BLaER1 treated with 17β-estradiol and CSF1 and Interleukin-3, amounts not matched to agents 10 nM and 100 nM (cell line): ENCODE measurements at regions not wholly inside any gene's neighbourhood (a gene's known extent, or its start where the extent isn't known, plus 50 kb on each side); places are given as distances from the start of the nearest gene placed in this dataset.
A peak's percentile ranks its signal among the peaks of the same experiment; 100 is the strongest.
"Not testable (repeated sequence)": the region's sequence is repeated elsewhere in the genome, so short reads cannot be mapped to it uniquely, and the experiment has no call there.

Experiments used
- H3K27ac ChIP-seq, 11 experiments: shearing (Covaris generic); formaldehyde crosslinking; 2 replicates each; pipeline ENCODE4 v1.8.1; 2022
- H3K27me3 ChIP-seq, 11 experiments: shearing (Covaris generic); formaldehyde crosslinking; 2 replicates each; pipeline ENCODE4 v1.8.1; 2022
- H3K36me3 ChIP-seq, 11 experiments: shearing (Covaris generic); formaldehyde crosslinking; 2 replicates each; pipeline ENCODE4 v1.8.1; 2022
- H3K4me1 ChIP-seq, 10 experiments: shearing (Covaris generic); formaldehyde crosslinking; 2 replicates each; pipeline ENCODE4 v1.8.1; 2022
- H3K4me2 ChIP-seq, 11 experiments: shearing (Covaris generic); formaldehyde crosslinking; 2 replicates each; pipeline ENCODE4 v1.8.1; 2022
- H3K4me3 ChIP-seq, 10 experiments: shearing (Covaris generic); formaldehyde crosslinking; 2 replicates each; pipeline ENCODE4 v1.8.1; 2022
- H3K9ac ChIP-seq, 11 experiments: shearing (Covaris generic); formaldehyde crosslinking; 2 replicates each; pipeline ENCODE4 v1.8.1; 2022
- H3K9me3 ChIP-seq, 11 experiments: shearing (Covaris generic); formaldehyde crosslinking; replicated peaks in 1 of 11; 2 replicates each; pipeline ENCODE4 v1.8.1; 2022
- H4K20me1 ChIP-seq, 11 experiments: shearing (Covaris generic); formaldehyde crosslinking; 2 replicates each; pipeline ENCODE4 v1.8.1; 2022

DNA sequence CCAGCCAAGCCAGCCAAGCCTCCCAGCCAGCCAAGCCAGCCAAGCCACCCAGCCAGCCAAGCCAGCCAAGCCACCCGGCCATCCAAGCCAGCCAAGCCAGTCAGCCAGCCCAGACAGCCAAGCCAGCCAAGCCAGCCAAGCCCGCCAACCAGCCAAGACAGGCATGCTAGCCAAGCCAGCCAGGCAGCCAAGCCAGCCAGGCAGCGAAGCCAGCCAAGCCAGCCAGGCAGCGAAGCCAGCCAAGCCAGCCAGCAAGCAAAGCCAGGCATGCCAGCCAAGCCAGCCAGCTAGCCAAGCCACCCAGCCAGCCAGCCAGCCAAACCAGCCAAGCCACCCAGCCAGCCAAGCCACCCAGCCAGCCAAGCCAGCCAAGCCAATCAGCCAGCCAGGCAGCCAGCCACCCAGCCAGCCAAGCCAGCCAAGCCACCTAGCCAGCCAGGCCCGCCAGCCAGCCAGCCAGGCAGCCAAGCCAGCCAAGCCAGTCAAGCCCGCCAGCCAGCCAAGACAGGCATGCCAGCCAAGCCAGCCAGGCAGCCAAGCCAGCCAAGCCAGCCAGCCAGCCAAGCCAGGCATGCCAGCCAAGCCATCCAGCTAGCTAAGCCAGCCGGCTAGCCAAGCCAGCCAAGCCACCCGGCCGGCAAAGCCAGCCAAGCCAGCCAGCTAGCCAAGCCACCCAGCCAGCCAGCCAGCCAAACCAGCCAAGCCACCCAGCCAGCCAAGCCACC is 318.5 kb upstream of the PLGLB2 start:
- H3K4me2 ChIP-seq, H4K20me1 ChIP-seq, H3K9ac ChIP-seq, H3K4me3 ChIP-seq, H3K4me1 ChIP-seq, H3K9me3 ChIP-seq, H3K27ac ChIP-seq, H3K27me3 ChIP-seq, H3K36me3 ChIP-seq: not testable (repeated sequence)

DNA sequence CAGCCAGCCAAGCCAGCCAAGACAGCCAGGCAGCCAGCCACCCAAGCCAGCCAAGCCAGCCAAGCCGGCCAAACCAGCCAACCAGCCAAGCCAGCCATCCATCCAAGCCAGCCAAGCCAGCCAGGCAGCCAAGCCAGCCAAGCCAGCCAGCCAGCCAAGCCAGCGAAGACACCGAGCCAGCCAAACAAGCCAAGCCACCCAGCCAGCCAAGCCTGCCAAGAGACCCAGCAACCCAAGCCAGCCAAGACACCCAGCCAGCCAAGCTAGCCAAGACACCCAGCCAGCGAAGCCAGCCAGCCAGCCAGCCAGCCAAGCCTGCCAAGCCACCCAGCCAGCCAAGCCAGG is 318.0 kb upstream of the PLGLB2 start:
- H3K9me3 ChIP-seq, H3K9ac ChIP-seq, H3K4me3 ChIP-seq, H4K20me1 ChIP-seq, H3K4me1 ChIP-seq, H3K4me2 ChIP-seq, H3K36me3 ChIP-seq, H3K27me3 ChIP-seq, H3K27ac ChIP-seq: not testable (repeated sequence)

DNA sequence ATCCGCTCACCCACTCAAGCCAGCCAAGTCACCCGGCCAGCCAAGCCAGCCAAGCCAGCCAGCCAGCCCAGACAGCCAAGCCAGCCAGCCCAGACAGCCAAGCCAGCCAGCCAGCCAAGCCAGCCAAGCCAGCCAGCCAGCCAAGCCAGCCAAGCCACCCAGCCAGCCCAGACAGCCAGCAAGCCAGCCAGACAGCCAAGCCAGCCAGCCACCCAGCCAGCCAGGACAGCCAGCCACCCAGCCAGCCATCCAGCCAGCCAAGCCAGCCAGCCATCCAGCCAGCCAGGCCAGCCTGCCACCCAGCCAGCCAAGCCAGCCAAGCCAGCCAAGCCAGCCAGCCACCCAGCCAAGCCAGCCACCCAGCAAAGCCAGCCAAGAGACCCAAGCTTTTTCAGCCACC is 316.8 kb upstream of the PLGLB2 start:
- not testable (repeated sequence) for H3K9ac ChIP-seq, H3K27ac ChIP-seq, H3K36me3 ChIP-seq, H3K4me3 ChIP-seq, H3K9me3 ChIP-seq, H4K20me1 ChIP-seq, H3K27me3 ChIP-seq, H3K4me1 ChIP-seq, H3K4me2 ChIP-seq

DNA sequence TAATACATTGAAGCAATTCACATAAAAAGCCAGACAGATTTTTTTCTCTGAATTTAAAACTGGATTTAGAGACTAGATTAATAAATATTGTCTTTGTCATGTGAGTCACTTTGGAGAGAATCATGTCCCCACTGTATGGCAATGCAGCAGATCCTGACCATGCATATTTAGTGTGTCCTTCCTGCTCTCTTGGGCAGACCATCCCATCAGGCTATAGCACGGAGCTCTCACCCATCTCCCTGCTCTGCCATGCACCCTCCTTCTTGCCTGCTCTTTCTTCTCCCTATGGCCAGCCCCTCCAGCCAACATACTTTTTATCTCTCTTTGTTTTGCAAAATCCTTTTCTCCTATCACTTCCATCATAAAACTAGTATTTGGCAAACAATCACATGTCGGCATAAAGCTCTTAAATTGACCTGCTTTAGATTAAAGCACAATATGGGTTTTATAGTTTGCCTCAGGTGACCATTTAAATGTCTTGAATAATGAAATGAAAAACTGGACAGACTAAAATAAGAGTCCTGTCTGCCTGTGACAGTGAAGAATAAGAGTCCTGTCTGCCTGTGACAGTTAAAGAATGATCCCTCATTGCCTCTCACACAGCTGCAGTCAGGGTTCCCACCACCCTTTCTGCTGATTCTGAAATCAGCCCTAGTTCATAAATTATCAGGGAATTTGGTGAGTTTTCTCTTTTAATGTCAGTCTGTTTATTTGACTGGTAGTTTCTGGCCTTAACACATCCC is 315.0 kb upstream of the PLGLB2 start:
- H3K9ac ChIP-seq, H3K27me3 ChIP-seq, H3K4me3 ChIP-seq, H3K4me2 ChIP-seq, H3K27ac ChIP-seq, H3K9me3 ChIP-seq, H3K4me1 ChIP-seq, H3K36me3 ChIP-seq, H4K20me1 ChIP-seq: not testable (repeated sequence)

DNA sequence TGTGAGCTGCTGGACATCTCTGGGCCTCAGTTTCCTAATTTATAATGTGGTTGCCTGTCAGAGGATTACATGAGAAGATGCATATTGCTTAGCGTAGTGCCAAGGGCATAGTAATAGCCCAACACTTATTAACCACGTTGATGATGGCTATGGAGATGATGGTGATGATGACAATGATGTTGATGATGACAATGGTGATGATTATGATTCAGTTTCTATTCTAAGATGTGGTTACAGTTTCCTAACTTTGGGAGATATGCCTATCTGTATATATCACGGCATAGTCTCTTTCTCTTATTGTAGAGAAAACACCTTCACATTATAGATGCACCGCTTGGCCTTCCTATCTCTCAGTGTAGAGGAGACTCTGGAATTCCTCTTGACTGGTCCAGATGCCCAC is 311.9 kb upstream of the PLGLB2 start:
- not testable (repeated sequence) for H3K4me2 ChIP-seq, H3K4me3 ChIP-seq, H3K9ac ChIP-seq, H3K9me3 ChIP-seq, H4K20me1 ChIP-seq, H3K4me1 ChIP-seq, H3K27me3 ChIP-seq, H3K27ac ChIP-seq, H3K36me3 ChIP-seq

DNA sequence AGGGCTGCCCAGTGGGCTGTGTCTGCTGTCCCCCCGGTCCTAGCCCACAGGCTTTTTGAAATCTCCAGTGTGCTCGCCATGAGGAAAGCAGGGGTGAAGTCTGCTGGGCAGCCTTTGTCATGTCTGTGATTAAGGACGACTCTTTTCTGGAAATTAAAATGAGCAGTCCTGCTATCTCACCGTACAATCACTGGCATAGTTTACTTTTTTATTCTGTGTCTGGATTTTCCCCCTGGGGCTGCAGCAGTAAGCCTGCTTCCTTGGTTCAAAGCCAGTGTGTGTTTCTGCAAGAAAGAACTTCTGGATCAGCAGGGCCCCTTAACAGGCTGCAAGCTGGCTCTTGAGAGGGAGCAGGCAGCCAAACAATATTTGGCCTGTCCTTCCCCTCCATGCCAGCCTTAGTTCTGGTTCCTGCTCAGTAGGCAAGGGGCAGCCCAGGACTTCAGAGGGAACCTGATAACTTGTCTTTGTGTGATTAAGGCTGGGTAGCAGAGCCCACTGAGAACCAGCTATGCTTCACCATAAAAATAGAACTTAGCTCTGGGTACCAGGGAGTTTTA is 310.1 kb upstream of the PLGLB2 start:
- H3K4me2 ChIP-seq, H3K4me1 ChIP-seq, H3K36me3 ChIP-seq, H4K20me1 ChIP-seq, H3K9me3 ChIP-seq, H3K27me3 ChIP-seq, H3K27ac ChIP-seq, H3K4me3 ChIP-seq, H3K9ac ChIP-seq: not testable (repeated sequence)

DNA sequence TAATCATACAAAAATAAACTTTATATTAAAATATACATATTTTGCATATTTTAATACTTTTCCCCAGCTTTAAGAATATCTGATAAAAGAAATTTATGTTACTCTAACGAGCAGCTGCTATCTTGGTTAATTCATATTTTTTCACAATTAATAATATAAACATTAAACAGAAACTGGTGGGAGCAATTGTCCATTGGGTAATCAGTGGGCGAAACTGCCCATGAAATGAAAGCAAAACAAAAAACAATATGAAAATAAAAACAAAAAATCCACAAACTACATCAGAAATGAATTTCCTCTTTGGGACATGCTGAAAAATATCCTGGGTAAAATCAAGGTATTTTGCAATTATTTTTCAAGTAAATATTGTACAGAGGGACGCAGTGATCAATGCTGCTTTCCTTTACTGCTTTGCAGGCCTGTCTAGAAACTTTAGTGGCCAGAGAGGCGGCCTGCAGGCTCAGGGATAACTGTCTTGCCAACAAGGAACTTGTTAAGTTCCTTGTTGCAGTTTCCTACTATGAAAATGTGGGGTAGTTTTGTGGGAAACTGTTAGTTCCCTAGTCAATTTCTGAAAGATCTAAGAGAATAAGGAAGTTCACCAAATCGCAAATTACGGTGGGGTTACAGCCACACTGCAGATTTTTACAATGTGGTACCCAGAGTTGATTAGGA is 309.0 kb upstream of the PLGLB2 start:
- not testable (repeated sequence) for H3K9ac ChIP-seq, H4K20me1 ChIP-seq, H3K27ac ChIP-seq, H3K36me3 ChIP-seq, H3K9me3 ChIP-seq, H3K4me3 ChIP-seq, H3K4me1 ChIP-seq, H3K27me3 ChIP-seq
- peak overlapping the region in 2 of 11 experiments; percentile 29 to 71; a peak in 2 of 22 replicates for H3K4me2 ChIP-seq

DNA sequence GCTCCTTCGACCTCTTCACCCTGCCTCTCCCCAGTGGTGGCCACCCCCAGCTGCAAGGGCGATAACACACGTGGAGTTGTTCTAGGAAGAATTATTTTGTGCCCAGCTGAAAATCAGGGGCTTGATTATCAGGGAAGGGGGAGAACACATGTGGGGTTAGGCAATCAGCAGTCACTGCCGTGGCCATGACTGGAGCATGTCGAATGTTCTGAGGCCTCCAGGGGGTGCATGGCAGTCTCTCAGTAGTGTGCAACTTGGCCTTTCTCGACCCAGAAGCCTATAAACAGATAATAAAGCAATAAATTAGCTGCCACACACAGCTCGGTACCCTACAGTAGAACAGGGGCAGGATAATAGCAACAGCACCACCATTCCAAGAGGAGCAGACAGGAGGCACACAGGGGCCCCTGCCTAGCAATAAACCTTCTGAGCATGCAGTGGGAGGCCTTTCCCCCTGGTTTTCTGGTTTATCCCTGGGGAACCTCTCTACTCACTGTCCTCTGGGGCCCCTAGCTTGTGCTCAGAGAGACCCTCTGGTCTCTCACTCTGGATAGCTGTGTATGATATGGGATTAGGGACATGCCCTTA is 308.2 kb upstream of the PLGLB2 start:
- not testable (repeated sequence) for H3K4me3 ChIP-seq, H3K36me3 ChIP-seq, H4K20me1 ChIP-seq

DNA sequence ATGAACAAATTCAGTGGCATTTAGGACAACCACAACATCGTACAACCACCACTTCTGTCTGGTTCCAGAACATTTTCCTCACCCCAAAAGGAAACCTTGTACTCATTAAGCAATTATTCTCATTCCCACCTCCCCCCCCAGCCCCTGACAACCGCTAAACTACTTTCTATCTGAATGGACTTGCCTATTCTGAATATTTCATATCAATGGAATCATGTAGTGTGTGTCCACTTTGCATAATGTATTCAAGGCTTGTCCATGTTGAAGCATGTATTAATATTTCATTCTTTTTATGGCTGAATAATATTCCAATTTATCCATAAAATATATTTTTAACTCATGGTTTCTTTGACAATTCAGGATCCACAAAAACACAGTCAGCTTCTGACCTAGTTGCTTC is 307.2 kb upstream of the PLGLB2 start:
- not testable (repeated sequence) for H4K20me1 ChIP-seq, H3K4me1 ChIP-seq, H3K27me3 ChIP-seq, H3K9me3 ChIP-seq, H3K36me3 ChIP-seq, H3K4me3 ChIP-seq, H3K4me2 ChIP-seq, H3K9ac ChIP-seq, H3K27ac ChIP-seq

More for the DNA sequence above, 308.2 kb upstream of the PLGLB2 start:
- H3K9ac ChIP-seq, H3K27me3 ChIP-seq, H3K9me3 ChIP-seq, H3K27ac ChIP-seq, H3K4me1 ChIP-seq: not testable (repeated sequence)
- peak overlapping the region in 2 of 11 experiments; percentile 33 to 71; a peak in 2 of 22 replicates for H3K4me2 ChIP-seq

DNA sequence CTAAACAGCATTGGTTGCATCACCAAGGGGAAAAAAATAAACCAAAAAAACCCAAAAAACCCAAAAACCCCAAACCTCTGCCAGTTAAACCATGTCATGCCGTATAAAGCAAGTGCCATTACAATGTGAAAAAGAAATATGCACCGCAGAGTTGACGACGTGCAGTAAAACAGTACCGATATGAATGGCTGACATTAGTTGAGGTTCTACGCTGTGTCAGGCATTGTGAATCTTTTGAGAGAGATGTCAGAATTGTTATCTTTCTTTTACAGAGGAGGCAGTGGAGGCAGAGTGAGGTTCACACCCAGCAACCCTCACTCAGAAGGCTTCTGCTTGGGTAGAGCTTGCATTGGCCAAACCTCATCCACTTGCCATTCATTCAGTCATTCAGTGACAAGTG is 306.5 kb upstream of the PLGLB2 start:
- H3K9ac ChIP-seq, H3K4me1 ChIP-seq, H3K9me3 ChIP-seq, H3K4me2 ChIP-seq, H3K4me3 ChIP-seq, H4K20me1 ChIP-seq, H3K27me3 ChIP-seq, H3K36me3 ChIP-seq, H3K27ac ChIP-seq: not testable (repeated sequence)

DNA sequence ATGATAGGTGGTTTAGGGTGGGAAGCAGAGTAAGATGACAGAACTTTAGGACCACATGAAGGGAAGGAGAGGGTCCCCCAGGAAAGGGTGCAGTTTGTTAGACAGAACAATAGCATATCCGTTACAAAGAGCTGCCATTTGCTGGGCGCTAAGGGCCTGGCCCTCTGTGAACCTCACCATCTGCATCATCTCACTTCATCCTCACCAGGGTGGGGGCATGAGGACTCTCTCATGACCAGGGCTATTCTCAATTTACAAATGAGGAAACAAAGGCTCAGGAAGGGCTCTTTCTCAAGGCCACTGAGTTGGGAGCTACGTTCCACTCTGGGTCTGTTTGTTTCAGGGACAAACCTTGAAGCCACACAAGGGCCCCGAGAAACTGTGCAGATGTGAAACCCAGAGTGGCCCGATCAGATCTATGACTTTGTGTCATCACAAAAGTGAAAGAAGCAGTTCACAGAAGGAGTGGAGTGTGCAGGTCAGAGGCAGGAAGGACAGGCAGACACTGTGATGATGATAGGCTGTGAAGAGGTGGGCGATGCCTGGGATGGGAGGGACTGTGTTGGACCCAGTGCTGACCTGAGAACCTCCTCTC is 304.8 kb upstream of the PLGLB2 start:
- H3K9ac ChIP-seq, H3K4me1 ChIP-seq, H3K36me3 ChIP-seq, H4K20me1 ChIP-seq, H3K9me3 ChIP-seq, H3K27ac ChIP-seq, H3K4me3 ChIP-seq, H3K27me3 ChIP-seq, H3K4me2 ChIP-seq: not testable (repeated sequence)

DNA sequence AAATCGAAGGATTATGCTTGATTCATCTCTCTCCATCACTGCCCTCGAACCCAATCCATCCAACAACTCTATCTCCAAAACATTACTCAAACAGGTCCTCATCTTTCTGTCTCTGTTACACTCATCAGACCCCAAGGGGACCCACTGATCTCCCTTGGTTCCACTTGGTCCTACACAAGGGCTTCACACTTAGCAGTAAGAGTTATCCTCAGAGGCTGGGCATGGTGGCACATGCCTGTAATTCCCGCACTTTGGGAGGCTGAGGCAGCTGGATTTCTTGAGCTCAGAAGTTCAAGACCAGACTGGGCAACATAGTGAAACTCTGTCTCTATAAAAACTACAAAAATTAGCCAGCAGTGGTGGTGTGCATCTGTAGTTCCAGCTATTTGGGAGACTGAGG is 302.9 kb upstream of the PLGLB2 start:
- H3K4me1 ChIP-seq, H3K27me3 ChIP-seq, H3K9me3 ChIP-seq, H3K4me3 ChIP-seq, H4K20me1 ChIP-seq, H3K27ac ChIP-seq, H3K9ac ChIP-seq, H3K4me2 ChIP-seq, H3K36me3 ChIP-seq: not testable (repeated sequence)

DNA sequence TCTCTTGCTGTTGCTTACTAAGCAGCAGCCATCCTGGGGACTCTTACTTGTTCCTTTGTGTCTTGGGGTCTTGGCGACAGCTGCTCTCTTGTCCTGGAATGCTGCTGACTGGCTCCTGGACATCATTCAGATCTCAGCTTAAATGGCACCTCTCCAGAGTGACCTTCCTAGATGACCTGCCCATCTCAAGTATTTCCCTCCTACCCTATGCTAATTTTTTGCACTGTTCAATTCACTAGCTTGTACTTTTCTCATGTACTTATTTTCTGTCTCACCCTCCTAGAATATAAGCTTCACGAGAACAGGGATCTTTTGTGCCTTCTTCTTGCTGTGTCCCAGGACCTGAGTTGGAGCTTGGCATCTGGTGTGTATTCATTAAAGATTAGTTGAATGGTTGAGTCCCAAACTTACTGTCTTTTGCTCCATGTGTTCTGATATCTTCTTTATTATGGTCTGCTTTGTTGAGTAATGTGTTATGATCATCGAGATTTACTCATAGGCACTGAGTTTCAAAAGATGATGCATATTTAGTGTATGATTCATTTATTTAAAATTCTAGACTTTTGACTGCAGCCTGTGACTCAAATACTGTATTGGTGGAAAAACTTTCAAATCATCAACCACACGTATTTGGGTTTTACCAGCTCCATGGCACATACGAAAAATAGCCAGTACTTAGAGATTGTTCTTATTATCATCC is 302.1 kb upstream of the PLGLB2 start:
- H3K4me1 ChIP-seq, H3K27ac ChIP-seq, H3K27me3 ChIP-seq, H3K9ac ChIP-seq, H3K36me3 ChIP-seq, H3K9me3 ChIP-seq, H4K20me1 ChIP-seq, H3K4me2 ChIP-seq, H3K4me3 ChIP-seq: not testable (repeated sequence)
